ENCODE measurements at regions not wholly inside any gene's neighbourhood (a gene's known extent, or its start where the extent isn't known, plus 50 kb on each side); places are given as distances from the start of the nearest gene placed in this dataset.

DNA sequence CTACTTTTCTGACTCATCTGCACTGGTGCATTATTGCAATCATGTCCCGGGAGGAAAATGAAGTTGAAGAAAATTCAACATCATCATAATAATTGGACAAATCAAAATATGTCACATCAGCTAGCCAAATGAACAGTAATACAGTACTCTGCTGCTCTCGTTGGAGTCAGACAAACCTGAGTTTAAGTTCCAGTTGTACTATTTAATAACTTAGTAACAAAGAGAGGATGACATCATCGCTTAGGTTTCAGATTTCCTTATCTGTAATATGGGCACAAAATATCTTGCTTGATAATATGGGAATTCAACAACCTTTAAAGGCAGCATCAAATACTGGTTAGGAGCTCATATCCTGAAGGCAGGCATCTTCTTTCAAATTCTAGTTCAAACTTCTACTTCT lies 1248.9 kb upstream of the ACO1 start:
- Mint-ChIP-seq H3K27ac (no peak overlapping the region), H3K27me3 (ENCODE audit: insufficient read depth) (no peaks in the 10 kb centered on the region), H3K9me3 (no peaks in the 10 kb centered on the region), H3K4me1 (no peaks in the 10 kb centered on the region), H3K4me3 (no peak overlapping the region), H3K36me3 (ENCODE audit: low read depth) (no peaks in the 10 kb centered on the region)
- no peaks in the 10 kb centered on the region for H3K27me3 ChIP-seq (ENCODE audit: control insufficient read depth, insufficient read depth, low read length, poor library complexity, severe bottlenecking)
- no peaks in the 10 kb centered on the region for H3K4me1 ChIP-seq (ENCODE audit: control insufficient read depth, insufficient read depth, low read length)
- no peak for DNase-seq
- no peak overlapping the region for H3K9ac ChIP-seq (ENCODE audit: extremely low read depth, low read length, poor library complexity, severe bottlenecking)
- TF ChIP-seq CTCF (conservative IDR thresholded peaks at IDR 0.05) = no peak
- no peaks in the 10 kb centered on the region for H3K36me3 ChIP-seq (ENCODE audit: control insufficient read depth, insufficient read depth, low read length)
- H3K27ac ChIP-seq (ENCODE audit: low read depth, low read length) = no peak overlapping the region
- no peaks in the 10 kb centered on the region for H3K9me3 ChIP-seq (ENCODE audit: control insufficient read depth, low read length)
- 93 to 100% methylated on average over 2 to 3 of the region's 3 CpGs for WGBS, 2 experiments (ENCODE audit: insufficient coverage in 1 of 2, insufficient read length in 1 of 2)
- no peak overlapping the region for H3K4me3 ChIP-seq (ENCODE audit: low read length)

DNA sequence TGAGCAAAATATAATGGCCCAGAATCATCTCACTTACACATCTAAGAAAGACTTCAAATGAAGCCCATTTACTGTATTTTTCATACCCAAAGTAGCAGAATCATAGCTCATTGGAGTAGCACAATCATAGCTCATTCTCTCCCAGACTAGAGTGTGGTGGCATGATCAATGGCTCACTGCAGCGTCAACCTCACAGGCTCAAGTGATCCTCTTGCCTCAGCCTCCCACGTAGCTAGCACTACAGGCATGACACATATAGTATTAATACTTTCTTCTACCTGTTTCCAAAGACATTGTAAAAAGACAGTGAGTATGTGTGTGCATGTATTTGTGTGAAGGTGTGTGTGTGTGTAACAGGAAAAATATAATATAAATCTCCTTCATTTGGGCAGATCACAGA lies 1247.9 kb upstream of the ACO1 start:
- WGBS, 2 experiments (ENCODE audit: insufficient coverage in 1 of 2, insufficient read length in 1 of 2) = 89% methylated on average over 2 of the region's 2 CpGs; no CpG with 5 or more reads in 1 of the 2 experiments
- no peak for TF ChIP-seq CTCF (conservative IDR thresholded peaks at IDR 0.05)
- no peaks in the 10 kb centered on the region for H3K4me1 Mint-ChIP-seq
- no peaks in the 10 kb centered on the region for H3K36me3 ChIP-seq (ENCODE audit: control insufficient read depth, insufficient read depth, low read length)
- no peaks in the 10 kb centered on the region for H3K4me1 ChIP-seq (ENCODE audit: control insufficient read depth, insufficient read depth, low read length)
- no peaks in the 10 kb centered on the region for H3K36me3 Mint-ChIP-seq (ENCODE audit: low read depth)
- H3K9me3 ChIP-seq (ENCODE audit: control insufficient read depth, low read length) = no peaks in the 10 kb centered on the region
- H3K27ac ChIP-seq (ENCODE audit: low read depth, low read length) = no peak overlapping the region
- no peaks in the 10 kb centered on the region for H3K27me3 Mint-ChIP-seq (ENCODE audit: insufficient read depth)
- H3K9me3 Mint-ChIP-seq = no peaks in the 10 kb centered on the region
- no peak overlapping the region for H3K9ac ChIP-seq (ENCODE audit: extremely low read depth, low read length, poor library complexity, severe bottlenecking)
- H3K27ac Mint-ChIP-seq = no peak overlapping the region
- H3K4me3 ChIP-seq (ENCODE audit: low read length) = no peak overlapping the region
- no peak overlapping the region for H3K4me3 Mint-ChIP-seq
- no peak for DNase-seq
- H3K27me3 ChIP-seq (ENCODE audit: control insufficient read depth, insufficient read depth, low read length, poor library complexity, severe bottlenecking) = no peaks in the 10 kb centered on the region

DNA sequence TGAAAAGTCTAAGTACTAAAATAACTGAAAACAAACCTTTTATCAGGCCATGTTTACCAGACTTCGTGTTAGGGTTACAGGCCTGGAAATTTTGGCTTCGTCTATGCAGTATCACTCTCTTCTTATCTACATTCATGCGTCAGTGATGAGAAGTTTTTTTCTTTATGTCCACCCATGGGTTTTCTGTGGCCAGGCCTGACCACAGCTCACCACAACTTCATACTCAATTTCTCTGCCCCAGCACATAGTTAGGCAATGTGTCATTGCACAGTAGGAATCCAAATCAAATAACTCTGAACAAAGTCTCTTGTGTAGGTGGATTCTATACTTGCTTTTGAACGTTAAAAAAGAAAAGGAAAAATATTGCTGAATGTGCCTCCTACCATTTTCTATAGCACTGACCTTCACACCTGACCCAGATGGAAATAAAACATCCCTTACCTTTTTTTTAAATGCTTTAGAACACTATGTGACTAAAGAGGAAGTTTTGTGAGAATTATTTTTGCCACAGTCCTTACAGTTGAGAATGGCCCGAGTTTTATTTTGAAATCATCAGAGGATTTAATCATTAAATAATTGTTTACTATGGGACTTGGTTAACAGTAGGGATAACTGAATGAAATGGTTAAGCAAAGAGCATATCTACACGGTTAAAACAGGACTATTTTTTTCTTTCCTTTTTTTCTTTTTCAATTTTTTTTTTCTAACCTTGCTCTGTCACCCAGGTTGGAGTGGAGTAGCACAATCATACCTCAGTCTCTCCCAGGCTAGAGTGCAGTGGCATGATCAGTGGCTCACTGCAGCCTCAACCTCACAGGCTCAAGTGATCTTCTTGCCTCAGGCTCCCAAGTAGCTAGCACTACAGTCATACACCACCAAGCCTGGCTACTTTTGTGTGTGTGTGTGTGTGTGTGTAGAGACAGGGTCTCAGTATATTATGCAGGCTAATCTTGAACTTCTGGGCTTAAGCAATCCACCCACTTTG lies 1247.0 kb upstream of the ACO1 start:
- no peak overlapping the region for H3K4me3 ChIP-seq (ENCODE audit: low read length)
- Mint-ChIP-seq H3K27me3 (ENCODE audit: insufficient read depth) (no peaks in the 10 kb centered on the region), H3K4me1 (no peaks in the 10 kb centered on the region), H3K9me3 (no peaks in the 10 kb centered on the region), H3K27ac (no peak overlapping the region), H3K36me3 (ENCODE audit: low read depth) (no peaks in the 10 kb centered on the region), H3K4me3 (no peak overlapping the region)
- TF ChIP-seq CTCF (conservative IDR thresholded peaks at IDR 0.05) = no peak
- H3K9ac ChIP-seq (ENCODE audit: extremely low read depth, low read length, poor library complexity, severe bottlenecking) = no peak overlapping the region
- no peak overlapping the region for H3K27ac ChIP-seq (ENCODE audit: low read depth, low read length)
- H3K9me3 ChIP-seq (ENCODE audit: control insufficient read depth, low read length) = no peaks in the 10 kb centered on the region
- H3K36me3 ChIP-seq (ENCODE audit: control insufficient read depth, insufficient read depth, low read length) = no peaks in the 10 kb centered on the region
- 79 to 90% methylated on average over 2 to 6 of the region's 6 CpGs for WGBS, 2 experiments (ENCODE audit: insufficient coverage in 1 of 2, insufficient read length in 1 of 2)
- no peaks in the 10 kb centered on the region for H3K4me1 ChIP-seq (ENCODE audit: control insufficient read depth, insufficient read depth, low read length)
- DNase-seq = no peak
- no peaks in the 10 kb centered on the region for H3K27me3 ChIP-seq (ENCODE audit: control insufficient read depth, insufficient read depth, low read length, poor library complexity, severe bottlenecking)
